A549 (cell line): ENCODE measurements at regions not wholly inside any gene's neighbourhood (a gene's known extent, or its start where the extent isn't known, plus 50 kb on each side); places are given as distances from the start of the nearest gene placed in this dataset.

Experiments
- CTCF ChIP-seq: fragments of >200 bp; sonication (Bioruptor Twin); formaldehyde crosslinking; IDR thresholded peaks from 3 replicates; pipeline ENCODE4 v1.5.1; 2016
- RAD21 ChIP-seq, 2 experiments: fragments of >200 bp in 1 of 2; sonication (Bioruptor Twin) in 1 of 2; formaldehyde crosslinking in 1 of 2; IDR thresholded peaks in 1 of 2; conservative IDR thresholded peaks in 1 of 2; 2 replicates in 1 of 2; 3 replicates in 1 of 2; pipeline ENCODE4 v1.6.1; 2012 to 2018; ENCODE audit warnings: inconsistent platforms in 1 of 2
- ZFP36 ChIP-seq: fragments of 450-650 bp; IDR thresholded peaks from 2 replicates; pipeline ENCODE4 v1.6.1; 2014; ENCODE audit warnings: borderline replicate concordance; ENCODE audit not compliant: partially characterized antibody

DNA sequence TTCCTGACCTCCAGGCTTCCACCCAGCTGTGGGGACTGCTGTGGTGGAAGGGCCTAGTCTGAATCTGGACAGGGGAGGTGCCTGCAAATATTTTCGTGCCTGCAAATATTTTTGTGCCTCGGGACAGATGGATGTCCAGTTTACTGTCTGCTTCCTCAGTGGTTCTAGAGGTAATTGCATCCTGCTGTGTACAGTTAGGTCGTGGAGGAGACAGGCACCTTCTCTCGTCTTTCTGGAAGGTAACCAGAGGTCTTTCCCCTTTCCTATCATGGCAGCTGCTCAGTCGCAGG, 53.8 kb upstream of the TINAGL1 start:
- TF ChIP-seq RAD21 (conservative IDR thresholded peaks at IDR 0.05 in 1 of 2, IDR thresholded peaks at IDR 0.05 in 1 of 2) = no peak
- TF ChIP-seq ZFP36 = no peak
- no peak for TF ChIP-seq CTCF
